PC-9 (cell line): ENCODE measurements at regions not wholly inside any gene's neighbourhood (a gene's known extent, or its start where the extent isn't known, plus 50 kb on each side); places are given as distances from the start of the nearest gene placed in this dataset.

Experiments used
- BruUV-seq: library from RNA; stranded (reverse); fragments of 400-500 nt; replicated peaks from 2 replicates; lab custom pipeline; 2021; lab: Mats Ljungman, UMichigan
- CTCF ChIA-PET: fragments of 300-600 bp; sonication (Branson Sonifier 250); formaldehyde crosslinking; loops from one replicate; lab custom pipeline; 2022; ENCODE audit warnings: antibody characterized with exemption; lab: Charles Lee
- POLR2A ChIA-PET: fragments of 300-600 bp; sonication (Branson Sonifier 250); formaldehyde crosslinking; loops from one replicate; lab custom pipeline; 2022; ENCODE audit warnings: antibody characterized with exemption; ENCODE audit not compliant: unreplicated experiment; lab: Charles Lee
- DNase-seq, 2 experiments: peaks; one replicate each; pipeline versions ENCODE4 v3.0.0 to v3.0.0-alpha.2; 2015 to 2022; ENCODE audit warnings: mixed read lengths in 1 of 2
- H2AFZ ChIP-seq: fragments of 200-600 bp; sonication (generic); 2 replicates; pipeline ENCODE4 v1.8.1; 2017; ENCODE audit warnings: antibody characterized with exemption
- H3F3A ChIP-seq: fragments of 200-600 bp; sonication (generic); 2 replicates; pipeline ENCODE4 v1.8.1; 2017; ENCODE audit warnings: antibody characterized with exemption, mild to moderate bottlenecking, low read depth; ENCODE audit not compliant: insufficient read depth
- H3K27ac ChIP-seq: fragments of 200-600 bp; sonication (generic); 2 replicates; pipeline ENCODE4 v1.6.1; 2016; ENCODE audit warnings: mixed run types
- H3K27me3 ChIP-seq: fragments of 200-600 bp; sonication (generic); 2 replicates; pipeline ENCODE4 v1.6.1; 2016; ENCODE audit warnings: low read depth, mixed run types; ENCODE audit not compliant: insufficient read depth
- H3K36me3 ChIP-seq: fragments of 200-600 bp; sonication (generic); 2 replicates; pipeline ENCODE4 v1.6.1; 2016; ENCODE audit warnings: low read depth, mixed run types
- H3K4me1 ChIP-seq: fragments of 200-600 bp; sonication (generic); replicated peaks from 2 replicates; pipeline ENCODE4 v1.6.1; 2016; ENCODE audit warnings: mixed run types; ENCODE audit not compliant: insufficient read depth
- H3K4me2 ChIP-seq: fragments of 200-600 bp; sonication (generic); 2 replicates; pipeline ENCODE4 v1.6.1; 2017; ENCODE audit warnings: mixed run types
- H3K4me3 ChIP-seq: fragments of 200-600 bp; sonication (generic); 2 replicates; pipeline ENCODE4 v1.6.1; 2016; ENCODE audit warnings: mixed run types
- H3K79me2 ChIP-seq: fragments of 200-600 bp; sonication (generic); 2 replicates; pipeline ENCODE4 v1.6.1; 2017; ENCODE audit warnings: low read depth, mixed run types
- H3K9me2 ChIP-seq: fragments of 200-600 bp; sonication (generic); 2 replicates; pipeline ENCODE4 v1.8.1; 2017; ENCODE audit warnings: mild to moderate bottlenecking; ENCODE audit not compliant: insufficient read depth
- H3K9me3 ChIP-seq: fragments of 200-600 bp; sonication (generic); 2 replicates; pipeline ENCODE4 v1.8.1; 2016; ENCODE audit warnings: low read depth; ENCODE audit not compliant: insufficient read depth
- H4K20me1 ChIP-seq: fragments of 200-600 bp; sonication (generic); 2 replicates; pipeline ENCODE4 v1.8.1; 2017; ENCODE audit not compliant: insufficient read depth
- CTCF ChIP-seq: fragments of 200-600 bp; sonication (generic); conservative IDR thresholded peaks from 2 replicates; pipeline ENCODE4 v1.6.1; 2017; ENCODE audit warnings: mixed run types, antibody characterized with exemption, mild to moderate bottlenecking, moderate library complexity
- EZH2 ChIP-seq: fragments of 200-600 bp; sonication (generic); IDR thresholded peaks from 2 replicates; pipeline ENCODE4 v1.8.0; 2017; ENCODE audit warnings: antibody characterized with exemption, low read depth
- intact Hi-C: fragments of 100-400 bp; cut with micrococcal nuclease; formaldehyde crosslinking; loops from one replicate; pipeline ENCODE4 v1.10.0; 2022; ENCODE audit not compliant: unreplicated experiment

GRCh38 chr4:57655342-57655741, 545.2 kb upstream of the IGFBP7 start:
- Histone ChIP-seq H4K20me1 (no peaks in the 10 kb centered on the region), H3K4me1 (no peaks in the 10 kb centered on the region)

DNA sequence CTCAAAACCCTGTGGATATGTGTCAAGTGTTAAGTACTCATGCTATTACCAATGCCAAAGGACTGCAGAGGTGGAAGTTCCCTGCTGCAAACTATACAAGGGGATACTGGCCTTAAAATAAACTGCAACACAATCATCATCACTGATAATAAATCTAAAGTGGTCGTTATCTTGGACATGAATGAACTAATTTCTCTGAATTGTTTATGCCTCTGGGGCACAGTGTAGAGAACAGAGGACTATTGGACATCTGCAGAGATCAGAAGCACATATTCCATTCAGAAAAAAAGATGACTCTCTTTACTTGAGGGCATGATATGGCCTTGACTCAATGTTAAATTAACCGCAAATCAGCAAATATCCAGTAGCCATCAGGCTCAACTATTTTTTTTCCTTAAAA, 542.6 kb upstream of the IGFBP7 start:
- no peak overlapping the region for H2AFZ ChIP-seq
- BruUV-seq = no TSS peak
- H3K9me2 ChIP-seq = no peaks in the 10 kb centered on the region
- TF ChIP-seq CTCF (no peak), EZH2 (no peak)
- H4K20me1 ChIP-seq = no peaks in the 10 kb centered on the region
- H3K4me1 ChIP-seq = no peaks in the 10 kb centered on the region
- H3K27me3 ChIP-seq = no peaks in the 10 kb centered on the region
- no peak overlapping the region for H3K4me2 ChIP-seq
- CTCF ChIA-PET = no interaction called here
- no peaks in the 10 kb centered on the region for H3K79me2 ChIP-seq
- intact Hi-C loops = no loop called here
- no peak for DNase-seq
- no peak overlapping the region for H3K4me3 ChIP-seq
- H3K36me3 ChIP-seq = no peaks in the 10 kb centered on the region
- no peaks in the 10 kb centered on the region for H3F3A ChIP-seq
- H3K9me3 ChIP-seq = no peaks in the 10 kb centered on the region
- no peak overlapping the region for H3K27ac ChIP-seq
- POLR2A ChIA-PET = no interaction called here

More at GRCh38 chr4:57655342-57655741, 545.2 kb upstream of the IGFBP7 start:
- POLR2A ChIA-PET = no interaction called here
- H3K79me2 ChIP-seq = no peaks in the 10 kb centered on the region
- H3K27ac ChIP-seq = no peak overlapping the region
- H2AFZ ChIP-seq = no peak overlapping the region
- TF ChIP-seq CTCF = no peak
- TF ChIP-seq EZH2 = no peak
- no TSS peak for BruUV-seq
- intact Hi-C loops = no loop called here
- DNase-seq = no peak
- H3K27me3 ChIP-seq = no peaks in the 10 kb centered on the region
- CTCF ChIA-PET = no interaction called here
- H3K4me3 ChIP-seq = no peak overlapping the region
- no peak overlapping the region for H3K4me2 ChIP-seq
- H3K9me2 ChIP-seq = no peaks in the 10 kb centered on the region
- no peaks in the 10 kb centered on the region for H3K9me3 ChIP-seq
- H3F3A ChIP-seq = no peaks in the 10 kb centered on the region
- no peaks in the 10 kb centered on the region for H3K36me3 ChIP-seq

GRCh38 chr4:57640391-57641100, 530.4 kb upstream of the IGFBP7 start:
- H3K4me3 ChIP-seq = no peak overlapping the region
- H3K27ac ChIP-seq = no peak overlapping the region
- no TSS peak for BruUV-seq
- TF ChIP-seq EZH2 = no peak
- TF ChIP-seq CTCF = no peak
- H3K36me3 ChIP-seq = no peaks in the 10 kb centered on the region
- intact Hi-C loops = no loop called here
- H3K4me2 ChIP-seq = no peak overlapping the region
- POLR2A ChIA-PET = no interaction called here
- H3K27me3 ChIP-seq = no peaks in the 10 kb centered on the region
- H3K9me2 ChIP-seq = no peaks in the 10 kb centered on the region
- no peaks in the 10 kb centered on the region for H3K79me2 ChIP-seq
- H3K9me3 ChIP-seq = no peaks in the 10 kb centered on the region
- no peaks in the 10 kb centered on the region for H3F3A ChIP-seq
- no peak for DNase-seq
- H2AFZ ChIP-seq = no peak overlapping the region
- H3K4me1 ChIP-seq = no peaks in the 10 kb centered on the region
- H4K20me1 ChIP-seq = no peaks in the 10 kb centered on the region
- CTCF ChIA-PET = no interaction called here
